H1 (cell line): ENCODE measurements at regions not wholly inside any gene's neighbourhood (a gene's known extent, or its start where the extent isn't known, plus 50 kb on each side); places are given as distances from the start of the nearest gene placed in this dataset.

Experiments
- ATF2 ChIP-seq: IDR thresholded peaks from 2 replicates; pipeline ENCODE4 v1.6.1; 2012; ENCODE audit warnings: low read length, inconsistent platforms
- CHD7 ChIP-seq: fragments of 300-600 bp; sonication (generic); IDR thresholded peaks from 2 replicates; pipeline ENCODE4 v1.7.1; 2012; ENCODE audit warnings: low read length, moderate library complexity, mild to moderate bottlenecking, inconsistent platforms; ENCODE audit not compliant: insufficient replicate concordance
- CTCF ChIP-seq, 3 experiments: IDR thresholded peaks; 1 replicate in 2 of 3; 2 replicates in 1 of 3; pipeline versions ENCODE4 v1.5.1 to v1.6.1; 2011; ENCODE audit warnings: low read length in 3 of 3, mild to moderate bottlenecking in 3 of 3, inconsistent platforms in 2 of 3, low read depth in 1 of 3, moderate library complexity in 1 of 3; ENCODE audit not compliant: insufficient read depth in 1 of 3; ENCODE audit errors: control extremely low read depth in 1 of 3

GRCh38 chr3:6438031-6438430, 422.9 kb upstream of the GRM7 start (continued):
- TF ChIP-seq CHD7: no peak
- TF ChIP-seq CTCF (IDR thresholded peaks at IDR 0.05; ENCODE audit: control extremely low read depth in 1 of 3, insufficient read depth in 1 of 3, low read depth in 1 of 3, low read length in 3 of 3): no peak
- no peak for TF ChIP-seq ATF2
